Panc1 (cell line): ENCODE measurements at regions not wholly inside any gene's neighbourhood (a gene's known extent, or its start where the extent isn't known, plus 50 kb on each side); places are given as distances from the start of the nearest gene placed in this dataset.
"Not testable (repeated sequence)": the region's sequence is repeated elsewhere in the genome, so short reads cannot be mapped to it uniquely, and the experiment has no call there.

Source experiments
- ATAC-seq: fragments of 200-7000 bp; cut with Tn5 transposase; 2 replicates; pipeline ENCODE4 v1.9.1; 2020; ENCODE audit warnings: mild to moderate bottlenecking, moderate library complexity
- BruUV-seq: library from RNA; stranded (reverse); fragments of 400-500 nt; replicated peaks from 2 replicates; lab custom pipeline; 2021; lab: Mats Ljungman, UMichigan
- CTCF ChIA-PET: fragments of 300-600 bp; sonication (Branson Sonifier 250); formaldehyde crosslinking; loops from one replicate; lab custom pipeline; 2022; ENCODE audit warnings: antibody characterized with exemption; lab: Charles Lee
- POLR2A ChIA-PET: fragments of 300-600 bp; sonication (Branson Sonifier 250); formaldehyde crosslinking; loops from one replicate; lab custom pipeline; 2022; ENCODE audit warnings: antibody characterized with exemption; lab: Charles Lee
- DNase-seq: peaks from one replicate; pipeline ENCODE4 v3.0.0-alpha.2; 2010; ENCODE audit warnings: low read depth, low spot score
- H3K27ac ChIP-seq: 2 replicates; pipeline ENCODE4 v1.5.1; 2011; ENCODE audit warnings: mild to moderate bottlenecking, low read length, inconsistent platforms
- H3K27me3 ChIP-seq: fragments of 200-500 bp; sonication (Bioruptor generic); 2 replicates; pipeline ENCODE4 v1.6.0; 2014; ENCODE audit warnings: low read length, inconsistent platforms; ENCODE audit not compliant: control insufficient read depth, insufficient read depth
- H3K36me3 ChIP-seq: fragments of 200-500 bp; sonication (Bioruptor generic); 2 replicates; pipeline ENCODE4 v1.5.1; 2014; ENCODE audit warnings: inconsistent platforms, mild to moderate bottlenecking, low read length, moderate library complexity; ENCODE audit not compliant: control insufficient read depth, insufficient read depth
- H3K4me1 ChIP-seq: 2 replicates; pipeline ENCODE4 v1.5.1; 2011; ENCODE audit warnings: inconsistent platforms, mild to moderate bottlenecking, low read length, moderate library complexity; ENCODE audit not compliant: control insufficient read depth, insufficient read depth
- H3K4me3 ChIP-seq, 2 experiments: 2 replicates each; pipeline ENCODE4 v1.5.1; 2011 to 2012; ENCODE audit warnings: low read depth in 2 of 2, low read length in 2 of 2, mild to moderate bottlenecking in 2 of 2, inconsistent platforms in 1 of 2, moderate library complexity in 1 of 2
- H3K9me3 ChIP-seq: fragments of 200-500 bp; sonication (Bioruptor generic); 2 replicates; pipeline ENCODE4 v1.5.1; 2014; ENCODE audit warnings: low read depth, mild to moderate bottlenecking, inconsistent platforms, low read length, moderate library complexity; ENCODE audit not compliant: control insufficient read depth, insufficient read depth
- POLR2AphosphoS5 ChIP-seq: IDR thresholded peaks from 2 replicates; pipeline ENCODE4 v1.6.1; 2012; ENCODE audit warnings: mild to moderate bottlenecking, low read depth, low read length, moderate library complexity
- SIN3A ChIP-seq: IDR thresholded peaks from 2 replicates; pipeline ENCODE4 v1.6.1; 2012; ENCODE audit warnings: low read depth, mild to moderate bottlenecking, low read length, moderate library complexity, borderline replicate concordance; ENCODE audit not compliant: insufficient read depth
- TCF7L2 ChIP-seq: IDR thresholded peaks from 2 replicates; pipeline ENCODE4 v1.6.1; 2011; ENCODE audit warnings: mild to moderate bottlenecking, low read depth, low read length, inconsistent platforms
- in situ Hi-C: cut with HindIII; loops from 2 replicates; pipeline ENCODE4 v1.10.0; 2016; ENCODE audit warnings: low sequenced_read_pairs, low pct_unique_long_range_greater_than_20kb
- intact Hi-C: fragments of 100-400 bp; cut with micrococcal nuclease; formaldehyde crosslinking; loops from one replicate; pipeline ENCODE4 v1.10.0; 2022; ENCODE audit not compliant: unreplicated experiment
- TF ChIP-seq, protein P1 (sequence below): fragments of 450-650 bp; IDR thresholded peaks from 2 replicates; pipeline ENCODE4 v1.5.1; 2017; ENCODE audit warnings: mild to moderate bottlenecking
- TF ChIP-seq, protein P2 (sequence below), 2 experiments: IDR thresholded peaks; 2 replicates each; pipeline ENCODE4 v1.6.1; 2011 to 2012; ENCODE audit warnings: low read depth in 2 of 2, control low read depth in 1 of 2, low read length in 1 of 2, mild to moderate bottlenecking in 1 of 2, moderate library complexity in 1 of 2; ENCODE audit not compliant: insufficient read depth in 1 of 2

DNA sequence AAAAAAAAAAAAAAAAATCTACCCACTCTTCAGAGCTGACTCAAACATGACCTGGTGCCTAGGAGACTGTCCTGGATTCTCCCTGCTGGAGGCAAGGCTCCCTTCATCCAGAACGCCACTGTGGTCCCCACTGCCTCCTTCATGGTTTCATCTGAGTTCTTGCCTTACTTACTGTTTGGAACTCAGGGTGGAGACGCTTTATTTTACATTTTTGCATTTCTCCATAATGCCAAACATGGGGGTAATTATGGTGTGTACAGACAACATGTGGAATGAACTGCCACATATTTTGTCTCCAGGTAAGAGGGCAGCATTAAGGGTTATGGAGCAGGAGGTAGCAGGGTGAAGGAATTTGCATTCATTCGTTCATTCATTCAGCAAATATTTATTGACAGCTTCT, 58.1 kb upstream of the KCNK12 start:
- CTCF ChIA-PET, result no interaction called here
- in situ Hi-C loops, result no loop called here
- BruUV-seq, result no TSS peak

DNA sequence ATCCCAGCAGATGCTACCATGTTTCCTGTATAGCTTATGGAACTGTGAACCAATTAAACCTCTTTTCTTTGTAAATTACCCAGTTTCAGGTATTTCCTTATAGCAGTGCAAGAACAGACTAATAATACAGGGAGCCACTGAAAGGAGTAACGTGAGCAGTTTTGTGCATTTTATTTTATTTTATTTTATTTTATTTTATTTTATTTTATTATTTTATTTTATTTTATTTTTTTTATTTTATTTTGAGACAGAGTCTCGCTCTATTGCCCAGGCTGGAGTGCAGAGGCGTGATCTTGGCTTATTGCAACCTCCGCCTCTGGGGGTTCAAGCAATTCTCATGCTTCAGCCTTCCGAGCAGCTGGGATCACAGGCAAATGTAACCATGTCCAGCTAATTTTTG, 55.9 kb upstream of the KCNK12 start:
- intact Hi-C loops (no loop called here), in situ Hi-C loops (no loop called here)
- TF ChIP-seq TCF7L2 (no peak), SIN3A (no peak), POLR2AphosphoS5 (no peak)
- TF ChIP-seq, protein P1, sequence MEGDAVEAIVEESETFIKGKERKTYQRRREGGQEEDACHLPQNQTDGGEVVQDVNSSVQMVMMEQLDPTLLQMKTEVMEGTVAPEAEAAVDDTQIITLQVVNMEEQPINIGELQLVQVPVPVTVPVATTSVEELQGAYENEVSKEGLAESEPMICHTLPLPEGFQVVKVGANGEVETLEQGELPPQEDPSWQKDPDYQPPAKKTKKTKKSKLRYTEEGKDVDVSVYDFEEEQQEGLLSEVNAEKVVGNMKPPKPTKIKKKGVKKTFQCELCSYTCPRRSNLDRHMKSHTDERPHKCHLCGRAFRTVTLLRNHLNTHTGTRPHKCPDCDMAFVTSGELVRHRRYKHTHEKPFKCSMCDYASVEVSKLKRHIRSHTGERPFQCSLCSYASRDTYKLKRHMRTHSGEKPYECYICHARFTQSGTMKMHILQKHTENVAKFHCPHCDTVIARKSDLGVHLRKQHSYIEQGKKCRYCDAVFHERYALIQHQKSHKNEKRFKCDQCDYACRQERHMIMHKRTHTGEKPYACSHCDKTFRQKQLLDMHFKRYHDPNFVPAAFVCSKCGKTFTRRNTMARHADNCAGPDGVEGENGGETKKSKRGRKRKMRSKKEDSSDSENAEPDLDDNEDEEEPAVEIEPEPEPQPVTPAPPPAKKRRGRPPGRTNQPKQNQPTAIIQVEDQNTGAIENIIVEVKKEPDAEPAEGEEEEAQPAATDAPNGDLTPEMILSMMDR, result no peak
- TF ChIP-seq, protein P2, sequence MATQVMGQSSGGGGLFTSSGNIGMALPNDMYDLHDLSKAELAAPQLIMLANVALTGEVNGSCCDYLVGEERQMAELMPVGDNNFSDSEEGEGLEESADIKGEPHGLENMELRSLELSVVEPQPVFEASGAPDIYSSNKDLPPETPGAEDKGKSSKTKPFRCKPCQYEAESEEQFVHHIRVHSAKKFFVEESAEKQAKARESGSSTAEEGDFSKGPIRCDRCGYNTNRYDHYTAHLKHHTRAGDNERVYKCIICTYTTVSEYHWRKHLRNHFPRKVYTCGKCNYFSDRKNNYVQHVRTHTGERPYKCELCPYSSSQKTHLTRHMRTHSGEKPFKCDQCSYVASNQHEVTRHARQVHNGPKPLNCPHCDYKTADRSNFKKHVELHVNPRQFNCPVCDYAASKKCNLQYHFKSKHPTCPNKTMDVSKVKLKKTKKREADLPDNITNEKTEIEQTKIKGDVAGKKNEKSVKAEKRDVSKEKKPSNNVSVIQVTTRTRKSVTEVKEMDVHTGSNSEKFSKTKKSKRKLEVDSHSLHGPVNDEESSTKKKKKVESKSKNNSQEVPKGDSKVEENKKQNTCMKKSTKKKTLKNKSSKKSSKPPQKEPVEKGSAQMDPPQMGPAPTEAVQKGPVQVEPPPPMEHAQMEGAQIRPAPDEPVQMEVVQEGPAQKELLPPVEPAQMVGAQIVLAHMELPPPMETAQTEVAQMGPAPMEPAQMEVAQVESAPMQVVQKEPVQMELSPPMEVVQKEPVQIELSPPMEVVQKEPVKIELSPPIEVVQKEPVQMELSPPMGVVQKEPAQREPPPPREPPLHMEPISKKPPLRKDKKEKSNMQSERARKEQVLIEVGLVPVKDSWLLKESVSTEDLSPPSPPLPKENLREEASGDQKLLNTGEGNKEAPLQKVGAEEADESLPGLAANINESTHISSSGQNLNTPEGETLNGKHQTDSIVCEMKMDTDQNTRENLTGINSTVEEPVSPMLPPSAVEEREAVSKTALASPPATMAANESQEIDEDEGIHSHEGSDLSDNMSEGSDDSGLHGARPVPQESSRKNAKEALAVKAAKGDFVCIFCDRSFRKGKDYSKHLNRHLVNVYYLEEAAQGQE (IDR thresholded peaks at IDR 0.05; ENCODE audit: insufficient read depth in 1 of 2, low read depth in 2 of 2, low read length in 1 of 2), result no peak
- no TSS peak for BruUV-seq
- Histone ChIP-seq H3K36me3 (no peaks in the 10 kb centered on the region), H3K4me1 (no peaks in the 10 kb centered on the region), H3K27me3 (no peaks in the 10 kb centered on the region), H3K4me3 (no peak overlapping the region), H3K9me3 (no peaks in the 10 kb centered on the region), H3K27ac (no peak overlapping the region)
- ChIA-PET CTCF (no interaction called here), POLR2A (no interaction called here)
- no peak for DNase-seq
- no peak for ATAC-seq

More for the DNA sequence above, 58.1 kb upstream of the KCNK12 start:
- Histone ChIP-seq H3K4me3 (no peak overlapping the region), H3K27ac (no peak overlapping the region), H3K9me3 (no peaks in the 10 kb centered on the region), H3K36me3 (no peaks in the 10 kb centered on the region), H3K4me1 (0 out of 2 replicates have a peak, but pooled peaks cover 2% of the 10 kb centered on the region), H3K27me3 (no peaks in the 10 kb centered on the region)
- POLR2A ChIA-PET, result no interaction called here
- no peak for TF ChIP-seq TCF7L2
- TF ChIP-seq, protein P1, result no peak
- no peak for TF ChIP-seq POLR2AphosphoS5
- no peak for TF ChIP-seq SIN3A
- TF ChIP-seq, protein P2 (IDR thresholded peaks at IDR 0.05; ENCODE audit: insufficient read depth in 1 of 2, low read depth in 2 of 2, low read length in 1 of 2), result no peak
- ATAC-seq (no peak), DNase-seq (no peak)
- intact Hi-C loops, result no loop called here

DNA sequence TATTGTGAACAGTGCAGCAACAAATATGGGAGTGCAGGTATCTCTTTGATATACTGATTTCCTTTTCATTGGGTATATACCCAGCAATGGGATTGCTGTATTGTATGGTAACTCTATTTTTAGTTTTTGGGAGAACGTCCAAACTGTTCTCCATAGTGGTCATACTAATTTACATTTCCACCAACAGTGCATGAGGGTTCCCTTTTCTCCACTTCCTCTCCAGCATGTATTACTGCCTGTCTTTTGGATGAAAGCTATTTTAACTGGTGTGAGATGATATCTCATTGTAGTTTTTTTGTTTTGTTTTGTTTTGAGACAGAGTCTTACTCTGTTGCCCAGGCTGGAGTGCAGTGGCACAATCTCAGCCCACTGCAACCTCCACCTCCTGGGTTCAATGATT, 52.4 kb upstream of the KCNK12 start:
- POLR2A ChIA-PET, ATAC-seq, in situ Hi-C loops, DNase-seq, H3K9me3 ChIP-seq, BruUV-seq, H3K4me3 ChIP-seq, H3K27me3 ChIP-seq, H3K36me3 ChIP-seq, H3K4me1 ChIP-seq, intact Hi-C loops, H3K27ac ChIP-seq, CTCF ChIA-PET: not testable (repeated sequence)
